AML-193 (cell line): ENCODE measurements at regions not wholly inside any gene's neighbourhood (a gene's known extent, or its start where the extent isn't known, plus 50 kb on each side); places are given as distances from the start of the nearest gene placed in this dataset.

ENCODE experiments used
- DNase-seq, 2 experiments: peaks; one replicate each; lab custom pipeline; 2025; lab: John Stamatoyannopoulos, UW

GRCh38 chr9:120136696-120137095 is 443.3 kb downstream of the CDK5RAP2 start:
- DNase-seq, result no peak

DNA sequence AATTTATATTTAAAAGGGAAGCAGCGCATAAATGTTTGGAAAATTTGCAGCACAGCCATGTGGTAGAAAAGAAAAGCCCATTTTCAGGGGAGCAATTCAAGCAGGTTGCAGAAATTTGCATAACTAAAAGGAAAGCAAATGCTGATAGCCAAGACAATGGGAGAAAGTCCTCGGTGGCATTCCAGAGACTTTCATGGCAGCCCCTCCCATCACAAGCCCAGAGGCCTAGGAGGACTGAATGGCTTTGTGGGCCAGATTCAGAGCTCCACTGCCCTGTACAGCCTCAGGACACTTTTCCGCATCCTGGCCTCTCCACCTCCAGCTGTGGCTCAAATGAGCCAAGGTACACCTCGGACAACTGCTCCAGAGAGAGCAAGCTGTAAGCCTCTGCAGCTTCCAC is 462.9 kb downstream of the CDK5RAP2 start:
- DNase-seq, result no peak

- no peak for DNase-seq
Observed at GRCh38 chr9:120110520-120110919, 469.4 kb downstream of the CDK5RAP2 start.

- DNase-seq, result no peak
Observed at GRCh38 chr9:120109242-120109641, 470.7 kb downstream of the CDK5RAP2 start.

DNA sequence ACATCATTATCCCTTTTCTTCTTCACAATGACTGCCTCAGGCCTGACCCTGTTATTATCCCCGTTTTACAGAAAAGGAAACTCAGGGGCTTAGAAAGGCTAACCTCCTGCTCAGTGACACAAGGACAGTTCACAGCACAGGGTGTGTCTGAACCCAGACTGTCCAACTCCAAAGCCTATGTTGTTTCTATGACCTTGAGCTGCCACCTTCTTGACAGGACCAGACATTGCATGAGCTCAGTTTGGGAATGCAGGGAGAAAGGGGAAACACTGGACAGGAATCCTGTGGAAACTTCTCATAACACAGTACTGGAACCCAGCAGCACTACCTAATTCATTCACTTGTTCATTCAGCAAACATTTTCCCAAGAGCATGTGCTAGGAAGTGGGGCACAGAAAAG is 472.8 kb downstream of the CDK5RAP2 start:
- DNase-seq, result no peak

DNA sequence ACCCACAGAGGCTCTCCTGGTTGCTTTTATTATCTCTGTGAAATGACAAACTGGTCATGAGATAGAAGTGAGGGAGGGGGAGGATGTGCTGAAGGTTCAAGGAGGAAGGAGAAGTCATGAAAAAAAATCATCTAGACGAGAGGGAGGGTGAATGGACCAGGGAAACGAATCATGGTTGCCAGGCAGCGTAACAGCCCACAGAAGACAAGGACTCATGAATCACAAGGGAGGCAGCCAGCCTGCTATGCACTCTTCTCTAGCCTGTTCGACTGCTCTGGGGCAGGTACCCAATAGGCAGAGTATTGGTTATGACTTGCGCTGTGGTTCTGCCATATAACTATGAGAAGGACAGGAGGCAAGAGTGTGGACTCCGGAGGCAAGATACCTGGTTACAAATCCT is 475.2 kb downstream of the CDK5RAP2 start:
- DNase-seq, result no peak

- DNase-seq, result no peak
Observed at GRCh38 chr9:120100595-120100994, 479.4 kb downstream of the CDK5RAP2 start.

GRCh38 chr9:120099065-120099464 is 480.9 kb downstream of the CDK5RAP2 start:
- DNase-seq, result no peak

DNA sequence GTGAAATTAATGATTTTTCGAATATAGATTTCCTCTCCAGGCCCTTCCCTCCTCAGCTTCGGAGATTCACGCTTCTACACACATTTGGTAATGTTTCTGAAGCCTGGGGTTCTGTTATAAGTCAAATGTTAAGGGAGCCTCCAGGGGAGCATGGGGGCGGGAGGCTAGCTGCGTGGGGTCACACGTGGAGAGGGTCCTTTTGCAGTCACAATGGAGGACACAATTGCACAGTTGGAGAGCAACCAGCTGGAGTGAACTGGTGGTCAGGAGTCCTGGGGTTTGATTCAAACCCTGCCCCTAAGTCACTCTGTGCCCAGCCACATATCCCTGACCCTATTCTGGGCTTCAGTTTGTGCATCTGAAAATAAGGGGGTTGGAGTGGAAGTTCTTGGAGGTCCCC is 481.4 kb downstream of the CDK5RAP2 start:
- DNase-seq, result no peak

DNA sequence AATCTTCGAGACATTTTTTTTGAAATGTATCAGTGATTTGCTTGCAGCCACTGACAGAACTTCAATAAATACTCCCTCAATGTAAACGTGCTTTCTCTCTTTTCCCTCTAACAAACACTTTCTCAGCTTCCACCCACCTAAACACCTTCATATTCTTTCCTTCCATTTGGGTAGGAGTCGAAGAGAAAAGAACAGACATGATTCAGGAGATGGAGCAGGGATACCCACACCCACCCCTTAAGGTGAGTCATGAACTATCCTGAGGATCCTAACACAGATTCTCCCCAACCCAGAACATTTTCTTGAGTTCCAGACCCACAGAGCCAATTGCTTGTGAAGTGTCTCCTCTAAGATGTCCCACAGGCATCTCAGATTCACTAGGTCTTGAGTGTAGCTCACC is 488.8 kb downstream of the CDK5RAP2 start:
- no peak for DNase-seq

- no peak for DNase-seq
Observed at GRCh38 chr9:120080849-120081248, 499.1 kb downstream of the CDK5RAP2 start.

DNA sequence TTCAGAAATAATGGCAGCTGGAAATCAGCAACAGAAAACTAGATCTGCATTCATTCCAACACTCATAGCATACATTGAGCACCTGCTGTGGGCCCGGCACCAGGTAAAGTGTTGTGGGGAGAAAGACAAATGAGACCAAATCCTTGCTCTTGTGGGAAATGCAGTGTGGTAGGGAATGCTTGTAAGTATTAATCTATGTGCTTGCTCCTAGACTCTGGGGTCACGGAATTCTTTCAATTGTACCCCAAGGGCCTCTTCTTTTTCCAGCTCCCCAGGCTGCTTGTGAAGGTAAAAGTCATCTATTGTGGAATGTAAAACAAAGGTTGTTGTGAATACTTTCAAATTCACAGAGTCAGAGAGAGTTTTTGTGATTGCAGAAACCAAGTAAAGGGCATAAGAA is 501.9 kb downstream of the CDK5RAP2 start:
- no peak for DNase-seq

DNA sequence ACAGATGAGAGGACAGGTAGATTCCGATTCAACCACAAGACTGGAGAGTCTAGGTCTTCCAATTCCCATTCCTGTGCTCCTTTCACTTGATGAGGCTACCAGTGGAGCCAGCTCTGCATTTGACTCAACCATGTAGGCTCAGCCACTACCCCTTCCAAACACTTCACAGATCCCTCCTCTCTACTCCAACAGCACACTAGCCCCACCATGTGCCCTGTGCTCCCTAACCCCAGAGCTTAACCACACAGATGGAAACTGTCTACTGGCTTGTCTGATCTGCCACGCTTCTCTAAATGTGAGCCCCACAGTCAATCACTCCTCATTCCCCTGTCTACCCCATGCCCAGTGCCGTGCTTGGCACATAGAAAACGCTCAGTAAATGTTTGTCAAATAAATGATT is 508.2 kb downstream of the CDK5RAP2 start:
- DNase-seq, result no peak

- DNase-seq, result no peak
Observed at GRCh38 chr9:120066315-120066714, 513.7 kb downstream of the CDK5RAP2 start.

DNA sequence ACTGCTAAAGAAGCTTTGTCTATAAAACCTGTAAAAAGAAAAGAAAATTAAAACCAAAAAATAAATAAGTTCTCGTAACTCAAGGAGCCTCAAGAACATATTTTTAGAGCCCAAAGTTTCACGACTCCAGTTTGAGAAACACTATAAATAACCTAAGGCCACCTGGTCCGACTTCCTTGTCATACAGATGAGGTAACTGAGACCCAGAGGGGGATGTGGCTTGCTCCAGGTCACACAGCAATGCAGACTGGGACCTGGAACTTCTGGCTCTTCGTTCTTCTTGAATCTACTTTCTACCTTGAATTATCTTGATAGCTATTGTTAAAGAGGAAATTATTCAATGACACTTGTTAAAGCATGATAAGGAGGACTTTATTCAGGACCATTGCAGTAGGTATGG is 514.8 kb downstream of the CDK5RAP2 start:
- no peak for DNase-seq

DNA sequence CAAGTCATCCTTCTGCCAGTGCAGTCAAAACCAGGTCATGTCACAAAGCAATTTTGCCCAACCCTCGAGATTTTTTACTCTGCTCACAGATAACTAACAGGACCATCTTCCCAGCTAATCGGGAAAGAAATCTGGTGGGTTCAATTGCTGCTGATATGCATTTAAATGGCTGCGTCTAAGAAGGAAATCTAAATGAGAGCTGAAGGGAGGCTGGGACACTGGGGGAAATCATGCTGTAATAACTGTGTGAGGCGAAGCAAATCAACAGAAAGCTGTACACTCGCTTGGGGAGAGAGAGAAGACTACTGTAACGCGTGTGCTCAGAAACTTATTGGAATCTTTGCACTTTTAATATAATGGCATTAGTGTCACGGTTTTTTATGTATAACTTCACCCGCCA is 535.0 kb downstream of the CDK5RAP2 start:
- DNase-seq, result no peak

GRCh38 chr9:120043448-120043847 is 536.5 kb downstream of the CDK5RAP2 start:
- DNase-seq, result no peak

- DNase-seq, result no peak
Observed at GRCh38 chr9:120040896-120041295, 539.1 kb downstream of the CDK5RAP2 start.

- no peak for DNase-seq
Observed at GRCh38 chr9:120038342-120038741, 541.6 kb downstream of the CDK5RAP2 start.

DNA sequence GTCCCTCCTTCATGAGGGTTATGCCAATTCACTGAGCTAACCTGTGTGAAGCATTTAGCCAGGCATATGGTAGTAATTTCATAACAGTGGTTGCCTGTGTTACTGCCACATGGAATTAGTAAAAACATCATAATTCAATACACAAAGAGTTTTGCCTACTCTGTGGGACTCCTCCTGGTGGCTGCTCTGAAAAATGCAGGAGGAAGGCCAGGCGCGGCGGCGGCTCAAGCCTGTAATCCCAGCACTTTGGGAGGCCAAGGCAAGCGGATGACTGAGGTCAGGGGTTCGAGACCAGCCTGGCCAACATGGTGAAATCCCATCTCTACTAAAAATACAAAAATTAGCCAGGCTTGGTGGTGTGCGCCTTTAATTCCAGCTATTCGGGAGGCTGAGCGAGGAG is 547.3 kb downstream of the CDK5RAP2 start:
- DNase-seq, result no peak

- no peak for DNase-seq
Observed at GRCh38 chr9:120030847-120031246, 549.1 kb downstream of the CDK5RAP2 start.

GRCh38 chr9:120018550-120018949 is 561.4 kb downstream of the CDK5RAP2 start:
- no peak for DNase-seq

DNA sequence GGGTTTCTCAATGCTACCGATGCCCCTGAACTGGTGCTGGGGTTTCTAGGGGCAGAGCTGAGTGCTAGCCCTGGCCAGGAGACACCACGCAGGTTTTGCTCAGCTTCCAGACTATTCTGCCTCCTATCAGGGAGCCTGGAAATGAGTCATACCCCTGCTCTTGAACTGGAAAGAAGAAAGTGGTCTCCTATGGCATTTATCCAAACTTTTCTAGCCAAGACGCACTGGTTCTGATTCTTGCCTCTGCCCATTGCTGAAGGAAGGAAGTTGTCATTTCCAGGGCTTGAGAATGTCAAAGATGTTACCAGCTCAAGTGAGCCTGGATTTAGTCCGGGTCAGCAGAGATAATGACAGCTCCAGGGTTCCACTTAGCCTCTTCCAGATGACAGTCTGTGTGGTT is 561.9 kb downstream of the CDK5RAP2 start:
- no peak for DNase-seq

DNA sequence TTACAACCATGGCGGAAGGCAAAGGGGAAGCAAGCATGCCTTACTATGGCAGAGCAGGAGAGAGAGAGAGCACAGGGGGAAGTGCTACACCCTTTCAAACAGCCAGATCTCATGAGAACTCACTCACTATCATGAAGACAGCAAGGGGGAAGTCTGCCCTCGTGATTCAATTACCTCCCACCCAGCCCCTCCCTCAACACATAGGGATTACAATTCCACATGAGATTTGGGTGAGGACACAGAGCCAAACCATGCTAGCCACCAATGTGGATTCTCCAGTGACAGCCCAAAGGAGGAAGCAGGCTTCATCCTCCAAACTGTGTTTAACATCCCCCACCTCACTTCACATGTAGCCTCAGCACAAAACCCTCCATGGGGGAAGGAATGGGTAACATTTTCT is 563.7 kb downstream of the CDK5RAP2 start:
- no peak for DNase-seq

GRCh38 chr9:120014796-120015195 is 565.2 kb downstream of the CDK5RAP2 start:
- no peak for DNase-seq
